HL-60 (cell line): ENCODE measurements at regions not wholly inside any gene's neighbourhood (a gene's known extent, or its start where the extent isn't known, plus 50 kb on each side); places are given as distances from the start of the nearest gene placed in this dataset.

Experiments
- CTCF ChIP-seq: IDR thresholded peaks from one replicate; pipeline ENCODE4 v1.5.1; 2011; ENCODE audit warnings: low read length, control low read depth, inconsistent platforms; ENCODE audit not compliant: insufficient read depth
- POLR2AphosphoS5 ChIP-seq: IDR thresholded peaks from 2 replicates; pipeline ENCODE4 v1.6.1; 2012; ENCODE audit warnings: low read depth

GRCh38 chr2:12617366-12617765 lies 99.4 kb upstream of the TRIB2 start:
- TF ChIP-seq CTCF (no peak), POLR2AphosphoS5 (no peak)
